ENCODE measurements at regions not wholly inside any gene's neighbourhood (a gene's known extent, or its start where the extent isn't known, plus 50 kb on each side); places are given as distances from the start of the nearest gene placed in this dataset.
"Not testable (repeated sequence)": the region's sequence is repeated elsewhere in the genome, so short reads cannot be mapped to it uniquely, and the experiment has no call there.

- H3K9ac ChIP-seq (ENCODE audit: low read length) = no peak overlapping the region
- H3K36me3 ChIP-seq (ENCODE audit: insufficient read depth, low read length) = no peaks in the 10 kb centered on the region
- H3K4me3 ChIP-seq (ENCODE audit: insufficient read depth, low read depth, low read length) = no peak overlapping the region
- no peak overlapping the region for H3K27ac Mint-ChIP-seq (ENCODE audit: unreplicated experiment)
- no peak for TF ChIP-seq CTCF (IDR thresholded peaks at IDR 0.05; ENCODE audit: insufficient read depth, low read depth, low read length)
- TF ChIP-seq EZH2 (IDR thresholded peaks at IDR 0.05; ENCODE audit: insufficient read depth, low read length) = no peak
- H2AFZ ChIP-seq (ENCODE audit: low read depth, low read length) = no peak overlapping the region
- no peaks in the 10 kb centered on the region for H3K79me2 ChIP-seq (ENCODE audit: insufficient read depth, low read length)
- no peaks in the 10 kb centered on the region for H3K27me3 ChIP-seq (ENCODE audit: insufficient read depth, low read length)
- no peaks in the 10 kb centered on the region for H4K20me1 ChIP-seq (ENCODE audit: insufficient read depth, low read length)
- H3K36me3 Mint-ChIP-seq (ENCODE audit: low read depth, unreplicated experiment) = no peaks in the 10 kb centered on the region
- no peaks in the 10 kb centered on the region for H3K4me1 ChIP-seq (ENCODE audit: insufficient read depth, low read length)
- H3K9me3 ChIP-seq (ENCODE audit: insufficient read depth, low read depth, low read length) = no peaks in the 10 kb centered on the region
- no peaks in the 10 kb centered on the region for H3K4me1 Mint-ChIP-seq (ENCODE audit: low read depth, unreplicated experiment)
- no peak for FAIRE-seq
- no peaks in the 10 kb centered on the region for H3K27me3 Mint-ChIP-seq (ENCODE audit: low read depth, unreplicated experiment)
- H3K27ac ChIP-seq (ENCODE audit: low read depth, low read length) = no peak overlapping the region
- no peak overlapping the region for H3K4me2 ChIP-seq (ENCODE audit: low read length)
- H3K4me3 Mint-ChIP-seq (ENCODE audit: unreplicated experiment) = no peak overlapping the region
- no peaks in the 10 kb centered on the region for H3K9me3 Mint-ChIP-seq (ENCODE audit: unreplicated experiment)
- DNase-seq (ENCODE audit: low read depth) = no peak
These were observed 638.7 kb upstream of the RGS18 start for GRCh38 chr1:191519519-191519918.

- TF ChIP-seq EZH2 (IDR thresholded peaks at IDR 0.05; ENCODE audit: insufficient read depth, low read length) (no peak), CTCF (IDR thresholded peaks at IDR 0.05; ENCODE audit: insufficient read depth, low read depth, low read length) (no peak)
- no peaks in the 10 kb centered on the region for H3K79me2 ChIP-seq (ENCODE audit: insufficient read depth, low read length)
- no peaks in the 10 kb centered on the region for H4K20me1 ChIP-seq (ENCODE audit: insufficient read depth, low read length)
- H3K9me3 Mint-ChIP-seq (ENCODE audit: unreplicated experiment) = no peaks in the 10 kb centered on the region
- H3K27ac Mint-ChIP-seq (ENCODE audit: unreplicated experiment) = no peak overlapping the region
- H2AFZ ChIP-seq (ENCODE audit: low read depth, low read length) = no peak overlapping the region
- FAIRE-seq = no peak
- no peak overlapping the region for H3K4me3 Mint-ChIP-seq (ENCODE audit: unreplicated experiment)
- DNase-seq (ENCODE audit: low read depth) = no peak
- H3K9me3 ChIP-seq (ENCODE audit: insufficient read depth, low read depth, low read length) = no peaks in the 10 kb centered on the region
- no peaks in the 10 kb centered on the region for H3K36me3 ChIP-seq (ENCODE audit: insufficient read depth, low read length)
- no peaks in the 10 kb centered on the region for H3K27me3 ChIP-seq (ENCODE audit: insufficient read depth, low read length)
- no peak overlapping the region for H3K27ac ChIP-seq (ENCODE audit: low read depth, low read length)
- no peak overlapping the region for H3K9ac ChIP-seq (ENCODE audit: low read length)
- no peaks in the 10 kb centered on the region for H3K36me3 Mint-ChIP-seq (ENCODE audit: low read depth, unreplicated experiment)
- no peak overlapping the region for H3K4me3 ChIP-seq (ENCODE audit: insufficient read depth, low read depth, low read length)
- H3K27me3 Mint-ChIP-seq (ENCODE audit: low read depth, unreplicated experiment) = no peaks in the 10 kb centered on the region
- H3K4me2 ChIP-seq (ENCODE audit: low read length) = no peak overlapping the region
- no peaks in the 10 kb centered on the region for H3K4me1 ChIP-seq (ENCODE audit: insufficient read depth, low read length)
- H3K4me1 Mint-ChIP-seq (ENCODE audit: low read depth, unreplicated experiment) = no peaks in the 10 kb centered on the region
These were observed 637.9 kb upstream of the RGS18 start for GRCh38 chr1:191520345-191520744.

DNA sequence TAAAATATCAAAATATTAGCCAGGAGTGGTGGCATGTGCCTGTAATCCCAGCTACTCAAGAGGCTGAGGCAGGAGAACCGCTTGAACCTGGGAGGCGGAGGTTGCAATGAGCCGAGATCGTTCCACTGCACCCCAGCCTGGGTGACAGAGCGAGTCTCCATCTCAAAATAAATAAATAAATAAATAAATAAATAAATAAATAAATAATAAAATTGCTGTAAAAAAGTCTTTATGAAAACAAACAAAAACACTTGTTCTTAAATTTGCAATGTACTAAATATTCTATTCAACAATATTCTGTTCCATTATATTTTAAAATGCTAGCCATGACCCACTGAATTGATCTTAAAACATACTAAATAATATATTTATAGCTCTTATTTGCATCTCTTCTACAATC lies 632.3 kb upstream of the RGS18 start:
- H3K9ac ChIP-seq (ENCODE audit: low read length); H3K27me3 ChIP-seq (ENCODE audit: insufficient read depth, low read length); H4K20me1 ChIP-seq (ENCODE audit: insufficient read depth, low read length); H3K79me2 ChIP-seq (ENCODE audit: insufficient read depth, low read length); H3K27me3 Mint-ChIP-seq (ENCODE audit: low read depth, unreplicated experiment); H3K4me2 ChIP-seq (ENCODE audit: low read length); H3K9me3 Mint-ChIP-seq (ENCODE audit: unreplicated experiment); H3K27ac ChIP-seq (ENCODE audit: low read depth, low read length); H3K4me1 Mint-ChIP-seq (ENCODE audit: low read depth, unreplicated experiment); H2AFZ ChIP-seq (ENCODE audit: low read depth, low read length); DNase-seq (ENCODE audit: low read depth); FAIRE-seq; H3K9me3 ChIP-seq (ENCODE audit: insufficient read depth, low read depth, low read length); H3K36me3 Mint-ChIP-seq (ENCODE audit: low read depth, unreplicated experiment); H3K27ac Mint-ChIP-seq (ENCODE audit: unreplicated experiment); H3K36me3 ChIP-seq (ENCODE audit: insufficient read depth, low read length); H3K4me1 ChIP-seq (ENCODE audit: insufficient read depth, low read length); H3K4me3 Mint-ChIP-seq (ENCODE audit: unreplicated experiment); H3K4me3 ChIP-seq (ENCODE audit: insufficient read depth, low read depth, low read length): not testable (repeated sequence)
